Activated naive CD8-positive, alpha-beta T cell treated with anti-CD3 and anti-CD28 coated beads, Interleukin-2, amount 10 ng/mL, durations not matched to agents 7 days and 5 days (primary cell): ENCODE measurements at regions not wholly inside any gene's neighbourhood (a gene's known extent, or its start where the extent isn't known, plus 50 kb on each side); places are given as distances from the start of the nearest gene placed in this dataset.

Experiments used
- ATAC-seq: fragments of 150-1000 bp; cut with Tn5 transposase; one replicate; pipeline ENCODE4 v1.10.0; 2021; ENCODE audit warnings: low read depth, moderate library complexity
- POLR2A ChIA-PET: fragments of 350-600 bp; sonication (Branson Sonifier 250); formaldehyde crosslinking; loops from one replicate; lab custom pipeline; 2021; ENCODE audit warnings: antibody characterized with exemption; lab: Charles Lee
- DNase-seq: peaks from one replicate; pipeline ENCODE4 v3.0.0; 2021
- H3K27ac Mint-ChIP-seq: one replicate; pipeline ENCODE4 v1.8.0; 2022; ENCODE audit warnings: mild to moderate bottlenecking, mixed read lengths
- H3K27me3 Mint-ChIP-seq: one replicate; pipeline ENCODE4 v1.8.0; 2022; ENCODE audit warnings: mild to moderate bottlenecking, moderate library complexity, mixed read lengths
- H3K36me3 Mint-ChIP-seq: one replicate; pipeline ENCODE4 v1.8.0; 2021; ENCODE audit warnings: mild to moderate bottlenecking, mixed read lengths
- H3K4me1 Mint-ChIP-seq: one replicate; pipeline ENCODE4 v1.8.0; 2021; ENCODE audit warnings: mixed read lengths
- H3K4me3 Mint-ChIP-seq: one replicate; pipeline ENCODE4 v1.8.0; 2022; ENCODE audit warnings: mild to moderate bottlenecking, moderate library complexity, mixed read lengths
- H3K9me3 Mint-ChIP-seq: one replicate; pipeline ENCODE4 v1.8.0; 2021; ENCODE audit warnings: mixed read lengths

DNA sequence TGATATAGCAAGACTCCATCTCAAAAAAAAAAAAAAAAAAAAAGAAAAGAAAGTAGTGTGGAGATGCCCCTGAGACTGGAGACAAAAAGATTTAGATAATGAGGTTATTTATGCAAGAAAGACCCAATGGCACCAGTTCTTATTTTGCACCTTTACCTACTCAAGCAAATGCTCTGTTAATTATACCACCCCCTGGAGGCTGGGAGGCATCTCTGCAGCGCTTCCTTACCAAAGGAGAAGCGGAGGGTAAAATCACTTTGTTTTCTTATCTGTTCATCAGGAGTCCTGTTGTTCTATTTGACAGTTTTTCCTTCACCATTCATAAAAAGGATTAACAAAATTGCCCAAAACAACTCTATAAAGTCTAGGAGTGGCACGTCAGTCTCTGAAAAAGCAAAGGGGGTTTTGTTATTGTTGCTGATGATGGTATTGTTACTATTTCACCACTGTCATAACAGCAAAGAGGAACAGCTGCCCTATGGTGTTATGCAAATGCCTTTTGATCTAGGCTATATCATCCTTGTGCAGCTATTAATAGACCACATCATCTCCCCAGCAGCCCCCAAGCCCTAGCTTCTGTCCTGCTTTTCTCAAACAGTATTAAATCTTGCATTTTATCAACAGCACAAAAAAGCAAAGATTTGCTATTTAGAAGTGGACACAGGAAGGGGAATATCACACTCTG, 174.0 kb downstream of the PALM2AKAP2 start:
- H3K27ac Mint-ChIP-seq = no peak overlapping the region
- POLR2A ChIA-PET = no interaction called here
- peaks cover 1% of the 10 kb centered on the region for H3K36me3 Mint-ChIP-seq
- H3K4me1 Mint-ChIP-seq = peaks cover 10% of the 10 kb centered on the region
- peaks cover 15% of the 10 kb centered on the region for H3K27me3 Mint-ChIP-seq
- H3K4me3 Mint-ChIP-seq = no peak overlapping the region
- DNase-seq (no peak), ATAC-seq (no peak)
- H3K9me3 Mint-ChIP-seq = peaks cover 2% of the 10 kb centered on the region

DNA sequence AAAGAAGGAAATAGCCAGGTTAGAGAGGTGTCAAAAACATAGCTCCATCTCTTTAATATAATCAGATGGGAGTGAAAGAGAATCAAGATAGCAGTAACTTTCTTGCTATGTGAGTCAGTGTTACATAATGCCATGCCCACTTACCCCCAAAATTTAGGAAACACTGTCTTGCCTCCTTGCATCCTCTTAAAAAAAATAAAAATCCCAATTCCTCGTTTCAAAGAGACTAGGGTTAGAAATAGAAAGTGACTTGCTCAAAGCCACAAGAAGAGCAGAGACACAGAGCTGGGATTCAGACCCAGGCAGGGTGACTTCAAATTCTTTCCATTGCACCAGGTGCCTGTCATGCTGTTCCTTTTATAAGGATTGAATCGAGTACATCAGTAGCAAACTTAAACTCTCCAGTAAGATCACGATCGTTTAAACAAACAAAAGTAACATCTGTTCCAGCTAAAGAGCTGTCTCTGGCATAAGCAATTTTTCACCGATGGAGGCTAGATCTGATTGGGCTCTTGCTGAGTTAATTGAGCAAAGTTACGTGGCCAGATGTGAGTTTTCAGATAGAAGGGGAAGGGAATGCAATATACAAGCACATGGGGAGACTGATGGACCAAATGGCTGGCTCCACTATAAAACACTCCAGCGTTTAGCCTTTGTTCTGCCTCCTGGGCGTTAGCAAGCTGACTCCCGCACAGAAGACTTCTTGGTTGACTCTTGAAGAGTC, 176.9 kb downstream of the PALM2AKAP2 start:
- POLR2A ChIA-PET = no interaction called here
- Mint-ChIP-seq H3K4me3 (no peak overlapping the region), H3K27me3 (peaks cover 31% of the 10 kb centered on the region), H3K9me3 (peaks cover 2% of the 10 kb centered on the region), H3K36me3 (peaks cover 1% of the 10 kb centered on the region), H3K4me1 (peaks cover 11% of the 10 kb centered on the region), H3K27ac (no peak overlapping the region)
- DNase-seq (no peak), ATAC-seq (no peak)

DNA sequence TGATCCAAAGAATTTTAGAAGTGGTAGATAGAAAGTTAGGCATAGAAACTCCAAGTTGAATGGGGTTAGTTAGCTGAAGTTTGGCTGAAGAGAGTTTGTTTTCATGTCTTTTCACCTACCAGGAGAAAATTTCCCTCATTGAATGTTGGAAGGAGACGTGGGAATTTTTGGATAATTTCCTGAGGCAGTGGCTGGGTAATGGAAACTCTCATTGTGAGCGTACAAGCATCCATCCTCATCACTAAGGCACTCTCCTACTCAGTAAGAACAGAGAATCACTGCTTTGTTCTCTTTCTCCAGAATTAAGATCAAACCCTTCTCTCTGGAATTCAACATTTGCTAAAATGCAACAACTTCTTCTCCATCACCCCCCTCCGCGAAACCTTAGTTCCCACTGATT, 179.7 kb downstream of the PALM2AKAP2 start:
- ATAC-seq = no peak
- peaks cover 16% of the 10 kb centered on the region for H3K4me1 Mint-ChIP-seq
- peaks cover 1% of the 10 kb centered on the region for H3K36me3 Mint-ChIP-seq
- peaks cover 36% of the 10 kb centered on the region for H3K27me3 Mint-ChIP-seq
- peaks cover 2% of the 10 kb centered on the region for H3K9me3 Mint-ChIP-seq
- H3K4me3 Mint-ChIP-seq = no peak overlapping the region
- DNase-seq = no peak
- POLR2A ChIA-PET = no interaction called here
- H3K27ac Mint-ChIP-seq = no peak overlapping the region

DNA sequence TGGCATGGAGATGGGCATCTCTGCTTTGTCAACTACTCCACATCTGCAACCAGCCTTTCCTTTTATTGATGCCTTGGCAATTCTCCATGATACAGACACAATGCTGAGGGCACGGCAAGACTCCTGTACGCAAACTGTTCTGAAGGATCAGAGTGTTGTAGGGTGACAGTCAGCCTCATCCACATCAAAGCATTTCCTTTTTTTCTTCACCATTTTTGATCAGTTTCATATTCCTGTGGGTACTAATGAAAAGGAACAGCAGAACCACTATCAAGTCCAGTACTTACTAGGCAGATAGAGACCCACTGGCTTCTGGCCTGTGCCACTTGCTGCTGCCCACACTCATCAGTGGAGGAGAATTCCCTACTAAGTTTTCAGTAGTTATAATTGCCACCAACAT, 181.6 kb downstream of the PALM2AKAP2 start:
- H3K4me1 Mint-ChIP-seq = peaks cover 16% of the 10 kb centered on the region
- H3K36me3 Mint-ChIP-seq = peaks cover 5% of the 10 kb centered on the region
- H3K27ac Mint-ChIP-seq = no peak overlapping the region
- peaks cover 41% of the 10 kb centered on the region for H3K27me3 Mint-ChIP-seq
- DNase-seq = no peak
- no peak overlapping the region for H3K4me3 Mint-ChIP-seq
- H3K9me3 Mint-ChIP-seq = peaks cover 1% of the 10 kb centered on the region
- ATAC-seq = no peak
- POLR2A ChIA-PET = no interaction called here

DNA sequence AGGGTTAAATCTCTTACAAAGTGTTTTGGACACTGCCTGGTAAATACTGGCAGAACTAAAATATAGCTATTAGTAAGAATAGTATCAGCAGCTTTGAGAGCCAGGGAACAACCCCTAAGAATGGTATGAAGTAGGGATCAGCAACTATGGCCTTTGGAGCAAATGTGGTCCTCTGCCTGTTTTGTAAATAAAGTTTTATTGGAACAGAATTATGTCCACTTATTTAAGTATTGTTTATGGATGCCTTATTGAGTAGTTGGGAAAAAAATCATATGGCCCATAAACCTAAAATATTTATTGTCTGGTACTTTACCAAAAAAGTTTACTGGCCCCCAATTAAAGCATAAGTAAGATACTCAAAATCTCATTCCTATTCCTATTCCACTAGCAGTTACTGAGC, 182.2 kb downstream of the PALM2AKAP2 start:
- ATAC-seq (no peak), DNase-seq (no peak)
- Mint-ChIP-seq H3K4me1 (peaks cover 13% of the 10 kb centered on the region), H3K27ac (no peak overlapping the region), H3K4me3 (no peak overlapping the region), H3K9me3 (peaks cover 1% of the 10 kb centered on the region), H3K36me3 (peaks cover 7% of the 10 kb centered on the region), H3K27me3 (peaks cover 36% of the 10 kb centered on the region)
- POLR2A ChIA-PET = no interaction called here

DNA sequence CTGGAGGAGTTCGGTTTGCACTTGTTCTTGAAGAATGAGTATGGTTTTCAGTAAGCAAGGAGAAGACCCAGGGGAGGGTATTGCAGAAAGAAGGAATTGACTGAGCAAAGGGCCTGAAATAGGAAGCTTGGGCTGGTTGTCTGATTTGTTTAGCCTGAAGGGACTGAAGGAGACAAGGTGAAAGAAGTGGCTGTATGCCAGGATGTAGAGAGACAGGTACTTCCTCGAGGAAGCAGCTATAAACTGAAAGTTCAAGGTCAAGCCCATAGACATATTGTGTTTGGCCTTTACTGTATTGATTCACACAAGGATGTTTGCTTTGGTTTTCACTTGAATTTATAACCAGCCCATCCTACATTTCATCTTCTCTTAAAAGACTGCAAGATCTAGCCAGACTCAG, 183.1 kb downstream of the PALM2AKAP2 start:
- H3K36me3 Mint-ChIP-seq = peaks cover 7% of the 10 kb centered on the region
- ATAC-seq = no peak
- no peak overlapping the region for H3K4me3 Mint-ChIP-seq
- H3K4me1 Mint-ChIP-seq = peaks cover 20% of the 10 kb centered on the region
- H3K27ac Mint-ChIP-seq = no peak overlapping the region
- POLR2A ChIA-PET = no interaction called here
- peaks cover 34% of the 10 kb centered on the region for H3K27me3 Mint-ChIP-seq
- no peak for DNase-seq
- peaks cover 1% of the 10 kb centered on the region for H3K9me3 Mint-ChIP-seq

DNA sequence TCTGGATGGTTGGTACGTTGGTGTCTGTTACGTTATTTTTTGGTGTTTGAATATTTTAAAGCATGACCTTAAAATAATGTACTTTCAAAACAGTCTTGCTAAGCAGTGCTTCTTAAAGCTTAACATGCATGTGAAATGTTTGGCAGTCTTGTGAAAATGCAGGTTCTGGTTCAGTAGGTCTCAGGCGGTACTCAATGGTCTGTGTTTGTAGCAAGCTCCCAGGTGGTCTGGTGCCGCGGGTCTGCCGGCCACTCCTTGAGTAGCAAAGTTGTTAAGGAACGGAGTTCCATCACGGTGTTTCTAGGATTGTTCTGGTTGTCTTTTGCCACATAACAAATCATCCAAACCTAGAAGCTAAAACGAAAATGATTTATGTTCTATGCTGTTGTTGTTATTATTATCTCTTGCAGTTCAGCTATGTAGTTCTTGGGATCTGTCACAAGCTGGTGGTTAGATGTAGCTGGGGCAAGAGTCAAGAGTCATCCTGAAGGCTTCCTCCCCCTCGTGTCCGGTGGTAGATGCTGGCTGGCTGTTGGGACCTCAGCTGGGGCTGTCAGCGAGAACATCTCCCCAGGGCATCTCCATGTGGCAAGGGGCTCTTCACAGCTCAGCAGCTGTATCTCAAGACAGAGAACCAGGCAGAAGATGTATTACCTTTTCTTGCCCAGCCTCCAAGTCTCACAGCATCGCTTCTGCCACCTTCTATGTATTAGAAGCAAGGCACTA, 186.8 kb downstream of the PALM2AKAP2 start:
- Mint-ChIP-seq H3K27me3 (peaks cover 11% of the 10 kb centered on the region), H3K27ac (no peak overlapping the region), H3K36me3 (peaks cover 5% of the 10 kb centered on the region), H3K4me3 (no peak overlapping the region), H3K9me3 (peaks cover 1% of the 10 kb centered on the region), H3K4me1 (peaks cover 27% of the 10 kb centered on the region)
- ATAC-seq = no peak
- POLR2A ChIA-PET = no interaction called here
- no peak for DNase-seq

DNA sequence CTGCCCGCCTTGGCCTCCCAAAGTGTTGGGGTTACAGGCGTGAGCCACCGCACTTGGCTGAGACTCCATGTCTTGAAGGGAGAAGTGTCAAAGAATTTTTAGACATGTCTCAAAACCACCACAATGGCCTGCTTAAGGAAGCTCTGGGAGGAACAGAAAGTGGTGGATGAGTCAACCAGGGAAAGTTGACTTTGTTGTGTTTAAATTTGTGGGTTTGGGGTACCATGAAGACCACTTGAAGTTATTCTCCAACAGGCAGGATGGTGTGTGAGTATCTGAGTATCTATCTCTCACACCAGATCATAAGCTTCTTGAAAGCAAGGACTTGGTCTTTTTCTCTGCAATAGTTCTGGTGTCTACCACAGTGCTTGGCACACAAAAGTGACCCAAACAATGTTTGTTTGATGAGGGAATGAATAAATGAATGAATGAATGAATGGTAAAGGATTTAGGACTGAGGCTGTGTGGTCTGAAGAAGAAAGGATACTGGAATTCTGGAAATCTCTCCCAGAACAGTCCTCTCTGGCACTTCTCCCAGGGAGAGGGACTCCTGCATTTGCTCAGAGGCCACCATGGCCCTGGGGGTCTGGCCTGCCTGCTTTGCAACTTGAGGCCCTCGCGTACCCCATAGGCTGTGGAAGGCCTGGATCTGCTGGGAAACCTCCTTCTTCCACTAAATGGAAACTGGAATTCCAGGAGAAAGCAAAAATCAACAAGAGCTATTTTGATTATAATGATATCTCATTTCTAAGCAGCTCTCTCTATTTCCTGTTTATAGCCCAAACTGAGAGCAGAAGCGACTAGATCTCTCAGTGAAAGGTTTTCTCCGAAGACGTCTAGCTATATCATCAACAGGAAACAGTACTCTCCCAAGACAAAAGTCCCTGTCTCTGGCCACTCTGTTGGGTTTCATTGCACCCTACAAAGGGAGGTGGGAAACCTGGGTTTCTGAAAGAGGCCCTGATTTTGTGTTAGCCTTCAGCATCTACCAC, 187.9 kb downstream of the PALM2AKAP2 start:
- Mint-ChIP-seq H3K4me1 (peaks cover 28% of the 10 kb centered on the region), H3K4me3 (peak overlapping the region; percentile 31), H3K36me3 (peaks cover 5% of the 10 kb centered on the region), H3K9me3 (peaks cover 1% of the 10 kb centered on the region), H3K27me3 (peaks cover 10% of the 10 kb centered on the region), H3K27ac (peak overlapping the region; percentile 82)
- peak; percentile 73 for ATAC-seq
- POLR2A ChIA-PET = interaction anchor here (0.5 to 1.3 kb wide), 3 partner anchors 25 to 300 kb away, joined by 3 read pairs; no protein-coding TSS in a partner anchor
- DNase-seq = no peak

DNA sequence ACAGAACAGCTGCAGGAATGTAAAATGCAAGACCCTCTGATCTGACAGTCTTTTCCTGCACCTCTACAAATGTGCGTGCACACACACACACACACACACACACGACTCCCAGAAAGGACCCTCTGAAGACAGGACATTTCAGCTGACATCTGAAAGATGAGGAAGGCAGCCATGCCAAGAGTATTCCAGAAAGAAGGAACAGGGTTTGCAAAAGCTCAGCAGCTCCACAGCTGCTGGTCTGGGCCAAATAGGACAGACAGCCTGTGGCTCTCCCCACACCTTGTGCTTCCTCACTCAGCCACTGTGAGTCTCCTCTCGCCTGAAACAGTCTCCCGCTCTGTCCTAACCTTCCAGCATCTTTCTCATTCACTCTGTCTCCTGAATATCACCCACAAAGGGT, 189.0 kb downstream of the PALM2AKAP2 start:
- POLR2A ChIA-PET = interaction anchor here (0.6 to 1.3 kb wide), 2 partner anchors 26 to 180 kb away, joined by 3 read pairs; no protein-coding TSS in a partner anchor
- H3K36me3 Mint-ChIP-seq = peaks cover 5% of the 10 kb centered on the region
- H3K9me3 Mint-ChIP-seq = peaks cover 1% of the 10 kb centered on the region
- DNase-seq = no peak
- H3K27me3 Mint-ChIP-seq = peaks cover 8% of the 10 kb centered on the region
- peak overlapping the region; percentile 45 for H3K27ac Mint-ChIP-seq
- H3K4me3 Mint-ChIP-seq = no peak overlapping the region
- H3K4me1 Mint-ChIP-seq = peaks cover 25% of the 10 kb centered on the region
- ATAC-seq = no peak

DNA sequence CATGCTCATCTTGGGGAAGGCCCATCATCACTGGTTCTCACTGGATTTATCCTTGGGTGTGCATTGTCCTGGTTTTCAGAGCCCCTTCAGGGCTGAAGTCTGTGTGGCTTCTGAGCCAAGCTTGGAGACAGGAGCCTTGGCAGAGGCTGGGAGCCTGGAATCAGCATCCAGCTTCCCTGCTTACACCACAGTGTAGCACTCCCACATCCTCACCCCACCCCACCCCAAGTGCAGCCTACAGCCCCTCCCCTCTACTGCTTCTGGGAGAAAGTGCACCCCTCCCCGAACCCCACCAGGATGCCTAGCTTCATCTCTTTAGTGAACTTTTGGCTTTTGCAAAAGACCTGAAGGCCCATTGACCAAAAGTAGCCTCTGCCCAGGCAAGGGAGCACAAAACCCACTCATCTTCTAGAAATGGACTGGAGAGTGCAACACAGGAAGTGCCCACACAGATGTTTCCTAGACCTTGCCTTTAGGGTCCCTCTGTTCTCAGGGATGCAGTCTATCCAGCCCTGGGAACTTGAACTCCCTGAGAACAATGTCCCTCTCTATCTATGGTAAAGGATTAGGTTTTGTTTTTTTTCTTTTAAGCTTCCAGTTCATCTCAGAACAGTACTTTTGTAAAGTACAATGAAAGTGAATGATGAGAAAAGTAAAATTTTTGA, 189.7 kb downstream of the PALM2AKAP2 start:
- Mint-ChIP-seq H3K36me3 (peaks cover 5% of the 10 kb centered on the region), H3K4me3 (no peak overlapping the region), H3K27me3 (peaks cover 7% of the 10 kb centered on the region), H3K9me3 (peaks cover 1% of the 10 kb centered on the region), H3K27ac (peak overlapping the region; percentile 45), H3K4me1 (peaks cover 28% of the 10 kb centered on the region)
- POLR2A ChIA-PET = no interaction called here
- no peak for ATAC-seq
- no peak for DNase-seq

DNA sequence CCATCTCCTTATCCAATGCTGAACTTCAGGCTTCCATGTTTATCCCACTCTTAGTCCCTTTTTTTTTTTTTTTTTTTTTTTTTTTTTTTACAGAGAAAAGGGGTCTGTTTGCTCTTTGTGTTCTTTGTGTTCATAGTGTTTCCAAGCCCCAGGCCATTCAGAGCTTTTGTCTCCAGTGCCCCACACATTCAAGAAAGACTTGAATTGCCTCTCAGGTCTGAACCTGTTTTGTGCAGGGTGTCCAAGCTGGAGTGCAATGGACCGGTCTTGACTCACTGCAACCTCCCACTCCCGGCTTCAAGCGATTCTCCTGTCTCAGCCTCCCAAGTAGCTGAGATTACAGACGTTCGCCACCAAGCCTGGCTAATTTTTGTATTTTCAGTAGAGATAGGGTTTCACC, 191.2 kb downstream of the PALM2AKAP2 start:
- ATAC-seq (no peak), DNase-seq (no peak)
- POLR2A ChIA-PET = no interaction called here
- no peaks in the 10 kb centered on the region for H3K9me3 Mint-ChIP-seq
- no peak overlapping the region for H3K4me3 Mint-ChIP-seq
- H3K27ac Mint-ChIP-seq = no peak overlapping the region
- H3K36me3 Mint-ChIP-seq = peaks cover 1% of the 10 kb centered on the region
- H3K4me1 Mint-ChIP-seq = peaks cover 28% of the 10 kb centered on the region
- peaks cover 2% of the 10 kb centered on the region for H3K27me3 Mint-ChIP-seq
